GM19239 (cell line): ENCODE measurements at regions not wholly inside any gene's neighbourhood (a gene's known extent, or its start where the extent isn't known, plus 50 kb on each side); places are given as distances from the start of the nearest gene placed in this dataset.
"Not testable (repeated sequence)": the region's sequence is repeated elsewhere in the genome, so short reads cannot be mapped to it uniquely, and the experiment has no call there.

Experiments
- DNase-seq: peaks from one replicate; pipeline ENCODE4 v3.0.0; 2011; ENCODE audit warnings: low spot score; ENCODE audit not compliant: insufficient read length
- FAIRE-seq: peaks from 2 replicates; lab custom pipeline; 2011; peaks lifted over from hg19 to GRCh38; lab: Jason Lieb, UNC

- DNase-seq (no peak), FAIRE-seq (no peak)
Measured at GRCh38 chr4:16450724-16451123, 224.5 kb upstream of the TAPT1 start.

GRCh38 chr4:16450031-16450430 is 223.8 kb upstream of the TAPT1 start:
- no peak for DNase-seq
- FAIRE-seq: no peak

GRCh38 chr4:16449406-16449805 is 223.1 kb upstream of the TAPT1 start:
- FAIRE-seq: no peak
- DNase-seq: no peak

GRCh38 chr4:16448241-16448840 is 222.1 kb upstream of the TAPT1 start:
- no peak for FAIRE-seq
- DNase-seq: no peak

GRCh38 chr4:16443504-16444088 is 217.3 kb upstream of the TAPT1 start:
- peak; percentile 22 for DNase-seq
- FAIRE-seq: peak; percentile 54

GRCh38 chr4:16442296-16442695 is 216.0 kb upstream of the TAPT1 start:
- no peak for FAIRE-seq

GRCh38 chr4:16439768-16440167 is 213.5 kb upstream of the TAPT1 start:
- DNase-seq (no peak), FAIRE-seq (no peak)

More at GRCh38 chr4:16442296-16442695, 216.0 kb upstream of the TAPT1 start:
- no peak for DNase-seq

GRCh38 chr4:16438986-16439385 is 212.7 kb upstream of the TAPT1 start:
- FAIRE-seq (no peak), DNase-seq (no peak)

GRCh38 chr4:16437836-16438235 is 211.6 kb upstream of the TAPT1 start:
- FAIRE-seq (no peak), DNase-seq (no peak)

- FAIRE-seq: no peak
- no peak for DNase-seq
Measured at GRCh38 chr4:16431866-16432265, 205.6 kb upstream of the TAPT1 start.

GRCh38 chr4:16418814-16419213 is 192.5 kb upstream of the TAPT1 start:
- no peak for DNase-seq
- no peak for FAIRE-seq

- no peak for DNase-seq
- FAIRE-seq: no peak
Measured at GRCh38 chr4:16417198-16417597, 190.9 kb upstream of the TAPT1 start.

GRCh38 chr4:16416601-16417000 is 190.3 kb upstream of the TAPT1 start:
- no peak for FAIRE-seq
- no peak for DNase-seq

- FAIRE-seq (no peak), DNase-seq (no peak)
Measured at GRCh38 chr4:16415751-16416150, 189.5 kb upstream of the TAPT1 start.

GRCh38 chr4:16413814-16414555 is 187.7 kb upstream of the TAPT1 start:
- no peak for DNase-seq
- FAIRE-seq: no peak

GRCh38 chr4:16411501-16412085 is 185.3 kb upstream of the TAPT1 start:
- DNase-seq (no peak), FAIRE-seq (no peak)

- not testable (repeated sequence) for DNase-seq
Measured at GRCh38 chr4:16393216-16393615, 166.9 kb upstream of the TAPT1 start.

GRCh38 chr4:16391196-16391595 is 164.9 kb upstream of the TAPT1 start:
- DNase-seq (no peak), FAIRE-seq (no peak)

More at GRCh38 chr4:16393216-16393615, 166.9 kb upstream of the TAPT1 start:
- not testable (repeated sequence) for FAIRE-seq

- FAIRE-seq (no peak), DNase-seq (no peak)
Measured at GRCh38 chr4:16387448-16387847, 161.2 kb upstream of the TAPT1 start.

- FAIRE-seq: no peak
- no peak for DNase-seq
Measured at GRCh38 chr4:16386711-16387320, 160.5 kb upstream of the TAPT1 start.

GRCh38 chr4:16384576-16384975 is 158.3 kb upstream of the TAPT1 start:
- DNase-seq: no peak
- no peak for FAIRE-seq
